Bronchial epithelial cell (primary cell): ENCODE measurements at regions not wholly inside any gene's neighbourhood (a gene's known extent, or its start where the extent isn't known, plus 50 kb on each side); places are given as distances from the start of the nearest gene placed in this dataset.
"Not testable (repeated sequence)": the region's sequence is repeated elsewhere in the genome, so short reads cannot be mapped to it uniquely, and the experiment has no call there.

ENCODE experiments used
- DNase-seq: peaks from one replicate; pipeline ENCODE4 v3.0.0-alpha.2; 2010; ENCODE audit warnings: low read depth
- FAIRE-seq: peaks from 2 replicates; lab custom pipeline; 2011; peaks lifted over from hg19 to GRCh38; lab: Jason Lieb, UNC
- H3K27me3 ChIP-seq: 2 replicates; pipeline ENCODE4 v1.5.1; 2011; ENCODE audit warnings: low read length; ENCODE audit not compliant: control insufficient read depth, insufficient read depth
- H3K36me3 ChIP-seq: 2 replicates; pipeline ENCODE4 v1.5.1; 2011; ENCODE audit warnings: low read length; ENCODE audit not compliant: control insufficient read depth, insufficient read depth
- H3K4me3 ChIP-seq: 2 replicates; pipeline ENCODE4 v1.5.1; 2011; ENCODE audit warnings: mild to moderate bottlenecking, low read depth, low read length, control low read depth
- TF ChIP-seq, protein P1 (sequence below): IDR thresholded peaks from 2 replicates; pipeline ENCODE4 v1.5.1; 2011; ENCODE audit warnings: mild to moderate bottlenecking, moderate library complexity, low read length, control low read depth, inconsistent platforms; ENCODE audit not compliant: insufficient read depth, severe bottlenecking

DNA sequence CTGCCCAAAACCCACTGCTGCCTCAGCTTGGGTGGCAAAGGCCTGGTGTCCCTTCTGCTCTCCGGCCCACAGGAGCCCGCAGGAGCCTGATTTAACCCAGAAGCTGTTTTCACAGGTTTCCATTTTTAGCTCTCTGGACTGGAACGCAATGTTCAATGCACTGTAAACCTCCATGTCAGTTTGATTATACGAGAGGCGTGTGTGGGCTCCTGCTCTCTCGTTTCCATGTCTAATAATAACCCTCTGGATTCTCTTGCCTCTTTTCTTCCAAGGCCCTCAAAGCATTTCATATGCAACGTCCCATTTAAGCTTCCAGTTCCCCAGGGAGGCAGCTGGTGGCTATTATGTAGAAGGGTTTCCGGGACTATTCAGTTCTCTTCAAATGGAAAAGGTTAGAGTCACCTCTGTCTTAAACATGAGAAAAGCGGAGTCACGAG lies 161.1 kb downstream of the SUDS3 start:
- Histone ChIP-seq H3K4me3 (no peak overlapping the region), H3K27me3 (no peaks in the 10 kb centered on the region), H3K36me3 (no peaks in the 10 kb centered on the region)
- DNase-seq, result no peak
- TF ChIP-seq, protein P1, sequence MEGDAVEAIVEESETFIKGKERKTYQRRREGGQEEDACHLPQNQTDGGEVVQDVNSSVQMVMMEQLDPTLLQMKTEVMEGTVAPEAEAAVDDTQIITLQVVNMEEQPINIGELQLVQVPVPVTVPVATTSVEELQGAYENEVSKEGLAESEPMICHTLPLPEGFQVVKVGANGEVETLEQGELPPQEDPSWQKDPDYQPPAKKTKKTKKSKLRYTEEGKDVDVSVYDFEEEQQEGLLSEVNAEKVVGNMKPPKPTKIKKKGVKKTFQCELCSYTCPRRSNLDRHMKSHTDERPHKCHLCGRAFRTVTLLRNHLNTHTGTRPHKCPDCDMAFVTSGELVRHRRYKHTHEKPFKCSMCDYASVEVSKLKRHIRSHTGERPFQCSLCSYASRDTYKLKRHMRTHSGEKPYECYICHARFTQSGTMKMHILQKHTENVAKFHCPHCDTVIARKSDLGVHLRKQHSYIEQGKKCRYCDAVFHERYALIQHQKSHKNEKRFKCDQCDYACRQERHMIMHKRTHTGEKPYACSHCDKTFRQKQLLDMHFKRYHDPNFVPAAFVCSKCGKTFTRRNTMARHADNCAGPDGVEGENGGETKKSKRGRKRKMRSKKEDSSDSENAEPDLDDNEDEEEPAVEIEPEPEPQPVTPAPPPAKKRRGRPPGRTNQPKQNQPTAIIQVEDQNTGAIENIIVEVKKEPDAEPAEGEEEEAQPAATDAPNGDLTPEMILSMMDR, result no peak
- no peak for FAIRE-seq

DNA sequence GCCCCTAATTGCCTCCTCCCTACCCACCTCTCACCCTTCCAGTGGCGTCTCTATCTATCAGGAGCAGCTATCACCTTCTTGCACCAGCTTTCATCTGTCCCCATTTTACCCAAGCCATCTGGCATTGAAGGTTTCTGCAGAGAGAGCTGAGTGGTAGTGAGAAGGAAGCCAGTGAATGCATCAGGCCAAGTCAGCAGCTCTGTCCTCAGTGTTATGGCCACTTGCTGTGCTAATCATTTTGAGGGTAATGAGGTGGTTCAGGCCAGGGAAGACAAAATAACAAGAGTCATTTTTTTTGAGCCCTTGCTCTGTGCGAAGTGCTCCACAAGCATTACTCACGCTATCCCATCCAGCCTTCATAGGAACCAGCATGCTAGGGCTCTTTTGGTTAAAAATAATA lies 164.7 kb downstream of the SUDS3 start:
- Histone ChIP-seq H3K36me3 (no peaks in the 10 kb centered on the region), H3K27me3 (no peaks in the 10 kb centered on the region), H3K4me3 (no peak overlapping the region)
- TF ChIP-seq, protein P1, result no peak
- DNase-seq (no peak), FAIRE-seq (no peak)

- Histone ChIP-seq H3K36me3 (no peaks in the 10 kb centered on the region), H3K4me3 (no peak overlapping the region), H3K27me3 (no peaks in the 10 kb centered on the region)
- TF ChIP-seq, protein P1, result no peak
- FAIRE-seq (no peak), DNase-seq (no peak)
Observed at GRCh38 chr12:118541934-118542333, 165.6 kb downstream of the SUDS3 start.

GRCh38 chr12:118543651-118544050 lies 167.3 kb downstream of the SUDS3 start:
- no peak for DNase-seq
- FAIRE-seq, result no peak
- Histone ChIP-seq H3K27me3 (no peaks in the 10 kb centered on the region), H3K36me3 (no peaks in the 10 kb centered on the region), H3K4me3 (no peak overlapping the region)
- TF ChIP-seq, protein P1, result no peak

DNA sequence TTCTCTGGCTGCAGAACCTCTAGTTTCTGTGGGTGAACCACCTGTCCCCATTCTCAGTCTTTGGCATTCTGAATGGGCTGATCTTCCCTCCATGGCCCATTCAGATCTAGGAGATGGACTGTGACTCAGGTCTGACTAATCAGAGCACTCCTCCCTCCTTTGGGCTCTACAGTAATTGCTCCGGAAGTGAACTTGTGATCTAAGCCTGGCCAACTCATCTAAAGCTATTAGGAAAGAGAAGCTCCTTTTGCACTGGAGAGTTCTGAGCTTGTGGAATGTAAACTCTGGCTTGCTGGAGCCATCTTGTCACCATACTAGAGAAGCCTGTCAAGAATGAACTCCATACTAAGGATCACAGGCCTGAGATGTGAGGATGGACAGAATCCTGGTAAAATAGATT lies 168.2 kb downstream of the SUDS3 start:
- TF ChIP-seq, protein P1, result no peak
- FAIRE-seq (no peak), DNase-seq (peak; percentile 95)
- Histone ChIP-seq H3K4me3 (no peak overlapping the region), H3K36me3 (no peaks in the 10 kb centered on the region), H3K27me3 (no peaks in the 10 kb centered on the region)

DNA sequence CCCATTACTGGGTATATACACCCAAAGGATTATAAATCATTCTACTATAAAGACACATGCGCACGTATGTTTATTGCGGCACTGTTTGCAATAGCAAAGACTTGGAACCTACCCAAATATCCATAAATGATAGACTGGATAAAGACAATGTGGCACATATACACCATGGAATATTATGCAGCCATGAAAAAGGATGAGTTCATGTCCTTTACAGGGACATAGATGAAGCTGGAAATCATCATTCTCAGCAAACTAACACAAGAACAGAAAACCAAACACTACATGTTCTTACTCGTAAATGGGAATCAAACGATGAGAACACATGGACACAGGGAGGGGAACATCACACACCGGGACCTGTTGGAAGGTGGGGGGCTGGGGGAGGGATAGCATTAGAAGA lies 171.3 kb downstream of the SUDS3 start:
- FAIRE-seq, H3K27me3 ChIP-seq, H3K4me3 ChIP-seq, H3K36me3 ChIP-seq, DNase-seq: not testable (repeated sequence)
